HG02981 (cell line): ENCODE measurements at regions not wholly inside any gene's neighbourhood (a gene's known extent, or its start where the extent isn't known, plus 50 kb on each side); places are given as distances from the start of the nearest gene placed in this dataset.

Source experiments
- ATAC-seq: cut with Tn5 transposase; IDR thresholded peaks from one replicate; pipeline ENCODE4 v1.9.1; 2021; ENCODE audit warnings: mild to moderate bottlenecking, moderate library complexity; ENCODE audit not compliant: unreplicated experiment

GRCh38 chr13:34103854-34104253, 285.9 kb downstream of the RFC3 start:
- no peak for ATAC-seq

- ATAC-seq: no peak
Observed at GRCh38 chr13:34104853-34105252, 286.9 kb downstream of the RFC3 start.

- no peak for ATAC-seq
Observed at GRCh38 chr13:34107806-34108205, 289.9 kb downstream of the RFC3 start.

GRCh38 chr13:34108410-34108809, 290.5 kb downstream of the RFC3 start:
- ATAC-seq: no peak

GRCh38 chr13:34114581-34114980, 296.6 kb downstream of the RFC3 start:
- ATAC-seq: no peak

GRCh38 chr13:34116651-34117050, 298.7 kb downstream of the RFC3 start:
- ATAC-seq: no peak

GRCh38 chr13:34124666-34125306, 306.8 kb downstream of the RFC3 start:
- ATAC-seq: no peak

- ATAC-seq: no peak
Observed at GRCh38 chr13:34127523-34127922, 309.6 kb downstream of the RFC3 start.

GRCh38 chr13:34128661-34129060, 310.7 kb downstream of the RFC3 start:
- no peak for ATAC-seq

GRCh38 chr13:34129436-34129835, 311.5 kb downstream of the RFC3 start:
- no peak for ATAC-seq

GRCh38 chr13:34137200-34137599, 319.3 kb downstream of the RFC3 start:
- ATAC-seq: no peak

- ATAC-seq: no peak
Observed at GRCh38 chr13:34139660-34140227, 321.8 kb downstream of the RFC3 start.

- ATAC-seq: no peak
Observed at GRCh38 chr13:34143637-34144036, 325.7 kb downstream of the RFC3 start.

GRCh38 chr13:34144142-34144541, 326.2 kb downstream of the RFC3 start:
- ATAC-seq: no peak

- no peak for ATAC-seq
Observed at GRCh38 chr13:34145061-34145460, 327.1 kb downstream of the RFC3 start.

- ATAC-seq: no peak
Observed at GRCh38 chr13:34148359-34148758, 330.4 kb downstream of the RFC3 start.

GRCh38 chr13:34151885-34152284, 333.9 kb downstream of the RFC3 start:
- no peak for ATAC-seq

- no peak for ATAC-seq
Observed at GRCh38 chr13:34152409-34152808, 334.5 kb downstream of the RFC3 start.

- no peak for ATAC-seq
Observed at GRCh38 chr13:34152996-34153395, 335.0 kb downstream of the RFC3 start.

- no peak for ATAC-seq
Observed at GRCh38 chr13:34153428-34154180, 335.7 kb downstream of the RFC3 start.

- no peak for ATAC-seq
Observed at GRCh38 chr13:34155931-34156607, 338.1 kb downstream of the RFC3 start.
